ENCODE measurements at regions not wholly inside any gene's neighbourhood (a gene's known extent, or its start where the extent isn't known, plus 50 kb on each side); places are given as distances from the start of the nearest gene placed in this dataset.

- intact Hi-C loops (cut with micrococcal nuclease): no loop called here
- CTCF ChIA-PET: interaction anchor here (1.5 kb wide), 1 partner anchor 680 kb away, joined by 5 read pairs; no protein-coding TSS in a partner anchor
- BruUV-seq (replicated peaks): no TSS peak
- Histone ChIP-seq H3K9me2 (ENCODE audit: insufficient read depth) (no peaks in the 10 kb centered on the region), H3K4me2 (ENCODE audit: low read length) (no peak overlapping the region), H3K36me3 (ENCODE audit: control insufficient read depth in 1 of 2, insufficient read depth in 2 of 2, low read length in 2 of 2) (no peaks in the 10 kb centered on the region), H3K4me3 (replicated peaks in 1 of 2; ENCODE audit: low read depth in 1 of 2, low read length in 2 of 2) (no peak overlapping the region), H2AFZ (ENCODE audit: low read depth, low read length, poor library complexity, severe bottlenecking) (no peak overlapping the region), H3K27me3 (ENCODE audit: insufficient read depth, low read length) (no peaks in the 10 kb centered on the region), H3K4me1 (ENCODE audit: control insufficient read depth in 1 of 2, insufficient read depth in 2 of 2, low read length in 2 of 2) (no peaks in the 10 kb centered on the region), H3K9me3 (ENCODE audit: control insufficient read depth in 1 of 2, insufficient read depth in 1 of 2, low read depth in 1 of 2, low read length in 2 of 2) (no peaks in the 10 kb centered on the region), H4K20me1 (ENCODE audit: insufficient read depth) (no peaks in the 10 kb centered on the region), H3K27ac (ENCODE audit: low read depth, low read length) (no peak overlapping the region), H3K79me2 (ENCODE audit: insufficient read depth, low read length) (no peaks in the 10 kb centered on the region), H3K9ac (ENCODE audit: low read length) (no peak overlapping the region)
- POLR2A ChIA-PET: no interaction called here
- DNase-seq (ENCODE audit: low read depth, low spot score) (no peak), ATAC-seq (no peak)
- RAD21 ChIA-PET (ENCODE audit: low non-redundant PET in 1 of 2, low total read pairs in 2 of 2, uncharacterized antibody in 2 of 2, unreplicated experiment in 2 of 2): no interaction called here
- no peak for TF ChIP-seq FOSL1 (IDR thresholded peaks at IDR 0.05; ENCODE audit: low read depth)
- no peak for TF ChIP-seq ELF1 (IDR thresholded peaks at IDR 0.05; ENCODE audit: borderline replicate concordance, low read depth)
- no peak for TF ChIP-seq CBX3 (IDR thresholded peaks at IDR 0.05; ENCODE audit: low read depth)
- TF ChIP-seq MAX (IDR thresholded peaks at IDR 0.05): no peak
Measured at GRCh38 chr4:175444512-175444911, 367.6 kb downstream of the GPM6A start.

- POLR2A ChIA-PET: no interaction called here
- CTCF ChIA-PET: no interaction called here
- RAD21 ChIA-PET (ENCODE audit: low non-redundant PET in 1 of 2, low total read pairs in 2 of 2, uncharacterized antibody in 2 of 2, unreplicated experiment in 2 of 2): no interaction called here
Measured at GRCh38 chr4:175447016-175447415, 365.0 kb downstream of the GPM6A start.

More at GRCh38 chr4:175447016-175447415, 365.0 kb downstream of the GPM6A start:
- Histone ChIP-seq H3K27ac (ENCODE audit: low read depth, low read length) (no peak overlapping the region), H3K9me2 (ENCODE audit: insufficient read depth) (no peaks in the 10 kb centered on the region), H3K4me2 (ENCODE audit: low read length) (no peak overlapping the region), H3K4me3 (replicated peaks in 1 of 2; ENCODE audit: low read depth in 1 of 2, low read length in 2 of 2) (no peak overlapping the region), H3K9ac (ENCODE audit: low read length) (no peak overlapping the region), H4K20me1 (ENCODE audit: insufficient read depth) (no peaks in the 10 kb centered on the region), H3K79me2 (ENCODE audit: insufficient read depth, low read length) (no peaks in the 10 kb centered on the region), H2AFZ (ENCODE audit: low read depth, low read length, poor library complexity, severe bottlenecking) (no peak overlapping the region), H3K27me3 (ENCODE audit: insufficient read depth, low read length) (no peaks in the 10 kb centered on the region), H3K36me3 (ENCODE audit: control insufficient read depth in 1 of 2, insufficient read depth in 2 of 2, low read length in 2 of 2) (no peaks in the 10 kb centered on the region), H3K9me3 (ENCODE audit: control insufficient read depth in 1 of 2, insufficient read depth in 1 of 2, low read depth in 1 of 2, low read length in 2 of 2) (no peaks in the 10 kb centered on the region), H3K4me1 (ENCODE audit: control insufficient read depth in 1 of 2, insufficient read depth in 2 of 2, low read length in 2 of 2) (no peaks in the 10 kb centered on the region)
- ATAC-seq: no peak
- no peak for DNase-seq (ENCODE audit: low read depth, low spot score)
- intact Hi-C loops (cut with micrococcal nuclease): no loop called here
- BruUV-seq (replicated peaks): no TSS peak
- TF ChIP-seq SIN3A (IDR thresholded peaks at IDR 0.05; ENCODE audit: low read depth) (no peak), REST (IDR thresholded peaks at IDR 0.05; ENCODE audit: low read depth) (no peak), CBX3 (IDR thresholded peaks at IDR 0.05; ENCODE audit: low read depth) (no peak), CEBPB (IDR thresholded peaks at IDR 0.05; ENCODE audit: low read depth) (no peak), FOSL1 (IDR thresholded peaks at IDR 0.05; ENCODE audit: low read depth) (no peak), POLR2AphosphoS5 (IDR thresholded peaks at IDR 0.05; ENCODE audit: low read depth, low read length) (no peak), ELF1 (IDR thresholded peaks at IDR 0.05; ENCODE audit: borderline replicate concordance, low read depth) (no peak), EZH2 (IDR thresholded peaks at IDR 0.05) (no peak), ZFX (IDR thresholded peaks at IDR 0.05) (no peak), CTCF (IDR thresholded peaks at IDR 0.05 in 2 of 3, conservative IDR thresholded peaks at IDR 0.05 in 1 of 3; ENCODE audit: borderline replicate concordance in 1 of 3, insufficient read depth in 1 of 3, low read depth in 2 of 3, low read length in 2 of 3) (no peak), POLR2A (IDR thresholded peaks at IDR 0.05; ENCODE audit: borderline replicate concordance, extremely low read depth, insufficient read depth, insufficient read length) (no peak), MAX (IDR thresholded peaks at IDR 0.05) (no peak), ATF3 (IDR thresholded peaks at IDR 0.05) (no peak), TCF7L2 (IDR thresholded peaks at IDR 0.05; ENCODE audit: borderline replicate concordance, extremely low read depth, insufficient read depth, insufficient read length) (no peak)
